ENCODE measurements at regions not wholly inside any gene's neighbourhood (a gene's known extent, or its start where the extent isn't known, plus 50 kb on each side); places are given as distances from the start of the nearest gene placed in this dataset.

DNA sequence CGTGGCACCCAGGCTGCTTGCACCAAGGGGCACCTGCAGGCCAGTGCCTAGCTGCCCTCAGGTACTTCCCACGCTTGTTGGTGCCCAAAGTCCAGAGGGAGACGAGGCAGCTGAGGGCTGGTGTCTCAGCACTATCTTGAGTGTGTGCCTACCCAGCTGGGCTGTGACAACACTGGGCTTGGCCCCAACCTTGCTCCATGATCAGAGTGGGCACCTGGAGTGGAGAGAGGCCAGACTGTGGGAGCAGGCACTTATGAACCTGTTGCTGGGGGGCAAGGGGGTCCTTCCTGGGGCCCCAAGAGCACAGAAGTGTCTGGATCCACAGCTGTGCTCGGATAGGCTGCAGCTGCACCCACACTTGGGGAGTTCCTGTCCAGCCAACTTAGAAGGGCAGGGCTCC lies 314.7 kb downstream of the KCNJ2 start:
- H3K27me3 Mint-ChIP-seq (ENCODE audit: unreplicated experiment) = no peaks in the 10 kb centered on the region
- H3K4me1 Mint-ChIP-seq (ENCODE audit: low read depth, unreplicated experiment) = no peaks in the 10 kb centered on the region
- no TSS peak for BruUV-seq (replicated peaks)
- no peak overlapping the region for H3K27ac Mint-ChIP-seq (ENCODE audit: unreplicated experiment)
- H3K4me3 Mint-ChIP-seq (ENCODE audit: low read depth, unreplicated experiment) = no peak overlapping the region
- no peaks in the 10 kb centered on the region for H3K9me3 Mint-ChIP-seq (ENCODE audit: low read depth, unreplicated experiment)
- H3K36me3 Mint-ChIP-seq (ENCODE audit: insufficient read depth, unreplicated experiment) = no peaks in the 10 kb centered on the region
- no peak for DNase-seq
- CTCF ChIA-PET = no interaction called here
- intact Hi-C loops (cut with micrococcal nuclease; ENCODE audit: unreplicated experiment) = no loop called here
- TF ChIP-seq, protein P1, sequence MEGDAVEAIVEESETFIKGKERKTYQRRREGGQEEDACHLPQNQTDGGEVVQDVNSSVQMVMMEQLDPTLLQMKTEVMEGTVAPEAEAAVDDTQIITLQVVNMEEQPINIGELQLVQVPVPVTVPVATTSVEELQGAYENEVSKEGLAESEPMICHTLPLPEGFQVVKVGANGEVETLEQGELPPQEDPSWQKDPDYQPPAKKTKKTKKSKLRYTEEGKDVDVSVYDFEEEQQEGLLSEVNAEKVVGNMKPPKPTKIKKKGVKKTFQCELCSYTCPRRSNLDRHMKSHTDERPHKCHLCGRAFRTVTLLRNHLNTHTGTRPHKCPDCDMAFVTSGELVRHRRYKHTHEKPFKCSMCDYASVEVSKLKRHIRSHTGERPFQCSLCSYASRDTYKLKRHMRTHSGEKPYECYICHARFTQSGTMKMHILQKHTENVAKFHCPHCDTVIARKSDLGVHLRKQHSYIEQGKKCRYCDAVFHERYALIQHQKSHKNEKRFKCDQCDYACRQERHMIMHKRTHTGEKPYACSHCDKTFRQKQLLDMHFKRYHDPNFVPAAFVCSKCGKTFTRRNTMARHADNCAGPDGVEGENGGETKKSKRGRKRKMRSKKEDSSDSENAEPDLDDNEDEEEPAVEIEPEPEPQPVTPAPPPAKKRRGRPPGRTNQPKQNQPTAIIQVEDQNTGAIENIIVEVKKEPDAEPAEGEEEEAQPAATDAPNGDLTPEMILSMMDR (IDR thresholded peaks at IDR 0.05; ENCODE audit: unreplicated experiment) = no peak

DNA sequence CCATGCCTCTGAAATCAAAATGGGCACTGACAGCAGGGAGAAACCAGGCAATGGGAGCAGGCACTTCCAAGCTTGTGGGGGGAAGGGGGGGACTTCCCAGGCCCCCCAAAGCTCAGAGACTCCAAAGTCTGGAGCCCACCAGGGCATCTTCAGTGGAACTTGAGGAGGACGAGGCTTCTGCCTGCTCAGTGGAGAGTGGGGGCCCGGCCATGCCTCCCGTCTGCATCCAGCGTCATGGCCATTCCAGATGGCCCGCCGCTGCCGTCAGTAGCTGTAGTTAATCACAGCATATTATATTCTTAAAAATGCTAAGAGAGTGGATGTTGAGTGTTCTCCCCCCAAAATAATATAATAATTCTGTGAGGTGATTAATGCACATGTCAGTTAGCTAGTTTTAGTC lies 315.2 kb downstream of the KCNJ2 start:
- CTCF ChIA-PET = no interaction called here
- BruUV-seq (replicated peaks) = no TSS peak

DNA sequence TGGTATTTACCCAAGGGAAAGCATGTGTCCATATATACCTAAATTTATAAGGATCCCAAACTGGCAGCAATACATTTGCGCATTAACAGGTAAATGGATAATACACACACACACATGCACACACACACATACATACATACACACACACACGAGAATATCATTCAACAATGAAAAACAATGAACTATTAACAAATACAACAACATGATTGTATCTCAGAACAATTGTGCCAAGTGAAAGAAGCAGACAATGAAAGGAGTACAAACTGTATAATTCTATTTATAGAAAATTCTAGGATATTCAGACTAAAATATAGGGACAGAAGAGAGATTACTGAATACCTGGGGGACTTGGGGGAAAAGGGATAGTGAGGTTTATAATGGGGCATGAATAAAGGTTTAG lies 323.0 kb downstream of the KCNJ2 start:
- Mint-ChIP-seq H3K36me3 (ENCODE audit: insufficient read depth, unreplicated experiment) (no peaks in the 10 kb centered on the region), H3K4me3 (ENCODE audit: low read depth, unreplicated experiment) (no peak overlapping the region), H3K9me3 (ENCODE audit: low read depth, unreplicated experiment) (peaks cover 13% of the 10 kb centered on the region), H3K27me3 (ENCODE audit: unreplicated experiment) (no peaks in the 10 kb centered on the region), H3K4me1 (ENCODE audit: low read depth, unreplicated experiment) (no peaks in the 10 kb centered on the region), H3K27ac (ENCODE audit: unreplicated experiment) (no peak overlapping the region)
- DNase-seq = no peak
- CTCF ChIA-PET = no interaction called here
- TF ChIP-seq, protein P1 (IDR thresholded peaks at IDR 0.05; ENCODE audit: unreplicated experiment) = no peak
- BruUV-seq (replicated peaks) = no TSS peak
- intact Hi-C loops (cut with micrococcal nuclease; ENCODE audit: unreplicated experiment) = no loop called here

More for the DNA sequence above, 315.2 kb downstream of the KCNJ2 start:
- TF ChIP-seq, protein P1 (IDR thresholded peaks at IDR 0.05; ENCODE audit: unreplicated experiment) = no peak
- no peaks in the 10 kb centered on the region for H3K36me3 Mint-ChIP-seq (ENCODE audit: insufficient read depth, unreplicated experiment)
- no peak overlapping the region for H3K27ac Mint-ChIP-seq (ENCODE audit: unreplicated experiment)
- no peaks in the 10 kb centered on the region for H3K27me3 Mint-ChIP-seq (ENCODE audit: unreplicated experiment)
- DNase-seq = no peak
- intact Hi-C loops (cut with micrococcal nuclease; ENCODE audit: unreplicated experiment) = no loop called here
- no peaks in the 10 kb centered on the region for H3K4me1 Mint-ChIP-seq (ENCODE audit: low read depth, unreplicated experiment)
- no peak overlapping the region for H3K4me3 Mint-ChIP-seq (ENCODE audit: low read depth, unreplicated experiment)
- H3K9me3 Mint-ChIP-seq (ENCODE audit: low read depth, unreplicated experiment) = no peaks in the 10 kb centered on the region

DNA sequence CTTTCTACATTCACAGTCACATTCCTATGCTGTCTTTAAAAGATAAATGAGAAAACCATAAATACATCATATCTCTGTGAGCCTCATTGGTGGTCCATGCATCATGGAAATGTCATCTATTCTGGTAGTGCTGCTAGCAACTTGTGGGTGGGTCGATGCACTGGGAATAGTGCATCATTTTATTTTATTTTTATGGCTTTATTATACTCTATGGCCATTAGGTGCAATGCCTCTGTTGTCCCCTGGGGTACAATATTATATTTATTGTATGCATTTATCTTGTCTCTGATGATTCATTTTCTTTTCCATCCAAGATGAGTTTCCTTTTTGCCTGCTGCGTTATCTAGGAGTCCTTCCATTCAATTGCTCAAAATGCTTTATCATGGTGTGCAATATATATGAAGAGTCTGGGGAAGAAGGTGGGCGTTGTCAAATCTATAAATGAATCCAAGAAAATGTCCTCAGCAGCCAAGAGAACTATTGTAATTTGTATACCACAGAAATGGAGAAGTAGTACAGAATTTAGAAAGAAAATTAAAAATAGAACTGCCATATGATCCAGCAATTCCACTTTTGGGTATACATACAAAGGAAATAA lies 324.0 kb downstream of the KCNJ2 start:
- no peak for DNase-seq
- H3K4me1 Mint-ChIP-seq (ENCODE audit: low read depth, unreplicated experiment) = no peaks in the 10 kb centered on the region
- intact Hi-C loops (cut with micrococcal nuclease; ENCODE audit: unreplicated experiment) = no loop called here
- BruUV-seq (replicated peaks) = no TSS peak
- H3K9me3 Mint-ChIP-seq (ENCODE audit: low read depth, unreplicated experiment) = peaks cover 13% of the 10 kb centered on the region
- no peak overlapping the region for H3K4me3 Mint-ChIP-seq (ENCODE audit: low read depth, unreplicated experiment)
- TF ChIP-seq, protein P1 (IDR thresholded peaks at IDR 0.05; ENCODE audit: unreplicated experiment) = no peak
- H3K27ac Mint-ChIP-seq (ENCODE audit: unreplicated experiment) = no peak overlapping the region
- no peaks in the 10 kb centered on the region for H3K36me3 Mint-ChIP-seq (ENCODE audit: insufficient read depth, unreplicated experiment)
- CTCF ChIA-PET = no interaction called here
- no peaks in the 10 kb centered on the region for H3K27me3 Mint-ChIP-seq (ENCODE audit: unreplicated experiment)
